SH-SY5Y (cell line): ENCODE measurements at regions not wholly inside any gene's neighbourhood (a gene's known extent, or its start where the extent isn't known, plus 50 kb on each side); places are given as distances from the start of the nearest gene placed in this dataset.

ENCODE experiments used
- GATA2 ChIP-seq: IDR thresholded peaks from 2 replicates; pipeline ENCODE4 v1.6.1; 2011; ENCODE audit warnings: mild to moderate bottlenecking, low read depth, low read length
- GATA3 ChIP-seq: IDR thresholded peaks from 2 replicates; pipeline ENCODE4 v1.6.1; 2011; ENCODE audit warnings: low read depth, mild to moderate bottlenecking, low read length, moderate library complexity

DNA sequence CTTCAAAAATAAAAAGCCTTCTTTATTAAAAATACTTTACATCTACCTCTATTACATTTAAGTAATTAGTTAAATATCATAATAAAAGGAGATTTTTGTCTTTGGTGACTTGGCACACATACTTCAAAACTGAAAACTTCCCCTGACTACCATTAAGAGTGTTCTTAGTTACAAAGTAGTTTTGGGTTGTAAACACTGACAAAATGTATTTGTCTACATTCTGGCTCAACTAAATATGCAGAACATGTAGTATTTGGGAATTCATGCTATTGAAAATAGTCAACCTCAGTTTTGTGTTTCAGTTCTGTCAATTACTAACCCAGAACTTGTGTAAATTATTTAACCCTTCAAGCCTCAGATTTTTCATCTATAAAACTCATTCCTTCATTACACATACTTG, 311.5 kb downstream of the RAD51AP2 start:
- TF ChIP-seq GATA3 (no peak), GATA2 (no peak)
